ENCODE measurements at regions not wholly inside any gene's neighbourhood (a gene's known extent, or its start where the extent isn't known, plus 50 kb on each side); places are given as distances from the start of the nearest gene placed in this dataset.
"Not testable (repeated sequence)": the region's sequence is repeated elsewhere in the genome, so short reads cannot be mapped to it uniquely, and the experiment has no call there.

DNA sequence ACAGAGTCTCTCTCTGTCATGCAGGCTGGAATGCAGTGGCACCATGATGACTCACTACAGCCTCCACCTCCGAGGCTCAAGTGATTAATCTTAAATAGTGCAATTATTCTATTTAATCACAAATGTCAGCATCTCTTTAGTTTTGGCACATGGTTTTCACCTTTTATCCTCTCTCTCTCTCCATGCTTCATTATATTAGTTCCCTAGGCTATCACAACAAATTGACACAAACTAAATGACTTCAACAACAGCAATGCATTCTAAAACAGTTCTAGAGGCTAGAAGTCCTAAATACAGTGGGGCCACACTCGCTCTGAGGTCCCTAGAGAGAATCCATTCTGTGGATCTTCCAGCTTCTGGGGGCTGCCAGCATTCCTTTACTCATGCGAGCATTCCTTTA lies 178.2 kb upstream of the ZNG1F start:
- DNase-seq (ENCODE audit: low spot score): not testable (repeated sequence)

GRCh38 chr9:41361790-41362189 lies 172.7 kb upstream of the ZNG1F start:
- DNase-seq (ENCODE audit: low spot score): not testable (repeated sequence)

DNA sequence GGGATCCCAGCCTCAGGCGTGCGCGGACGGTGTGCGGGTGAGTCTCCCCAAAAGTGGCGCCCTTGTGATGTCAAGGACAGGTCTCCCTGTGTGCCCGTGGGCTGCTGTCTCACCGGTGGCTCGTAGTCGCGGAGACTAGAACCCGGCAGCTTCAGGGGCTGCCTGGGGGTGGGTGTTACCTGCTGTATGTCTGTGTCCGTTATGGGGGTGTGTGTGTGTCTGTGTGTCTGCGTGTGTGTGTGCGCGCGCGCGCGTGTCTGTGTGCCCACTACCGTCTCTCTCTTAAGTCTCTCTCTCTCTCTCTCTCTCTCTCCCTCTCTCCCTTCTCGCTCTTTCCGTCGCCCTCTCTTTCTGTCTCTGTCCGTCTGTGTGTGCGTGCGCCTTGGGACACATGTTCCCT lies 170.0 kb upstream of the ZNG1F start:
- DNase-seq (ENCODE audit: low spot score): not testable (repeated sequence)

GRCh38 chr9:41358682-41359081 lies 169.6 kb upstream of the ZNG1F start:
- DNase-seq (ENCODE audit: low spot score): peak; percentile 45

DNA sequence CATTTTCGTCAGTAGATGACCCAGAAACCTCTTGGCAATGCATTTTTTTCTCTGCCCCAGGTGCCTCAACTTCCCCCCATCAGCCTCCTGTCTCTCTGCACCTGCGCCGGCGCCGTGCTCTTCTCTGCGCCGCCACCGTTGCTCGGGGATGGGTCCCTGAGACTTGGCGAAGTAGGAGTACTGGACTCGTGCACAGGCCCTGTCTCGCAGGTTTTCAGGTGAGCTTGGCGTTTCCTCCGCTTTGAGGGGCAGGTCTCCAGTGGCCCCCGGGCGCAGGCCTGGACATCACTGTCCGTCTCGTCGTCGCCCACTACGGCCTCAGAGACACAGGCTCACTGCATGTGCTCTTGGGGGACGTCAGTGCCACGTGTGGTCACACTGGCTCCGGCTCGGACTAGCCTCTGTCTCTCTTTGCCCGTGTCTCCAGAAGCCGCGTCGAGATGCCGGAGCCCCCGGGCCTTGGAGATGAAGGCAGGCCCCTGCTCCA lies 168.8 kb upstream of the ZNG1F start:
- not testable (repeated sequence) for DNase-seq (ENCODE audit: low spot score)

- not testable (repeated sequence) for DNase-seq (ENCODE audit: low spot score)
Observed at GRCh38 chr9:41357350-41357748, 168.2 kb upstream of the ZNG1F start.

- DNase-seq (ENCODE audit: low spot score): not testable (repeated sequence)
Observed at GRCh38 chr9:41356588-41357349, 167.7 kb upstream of the ZNG1F start.

DNA sequence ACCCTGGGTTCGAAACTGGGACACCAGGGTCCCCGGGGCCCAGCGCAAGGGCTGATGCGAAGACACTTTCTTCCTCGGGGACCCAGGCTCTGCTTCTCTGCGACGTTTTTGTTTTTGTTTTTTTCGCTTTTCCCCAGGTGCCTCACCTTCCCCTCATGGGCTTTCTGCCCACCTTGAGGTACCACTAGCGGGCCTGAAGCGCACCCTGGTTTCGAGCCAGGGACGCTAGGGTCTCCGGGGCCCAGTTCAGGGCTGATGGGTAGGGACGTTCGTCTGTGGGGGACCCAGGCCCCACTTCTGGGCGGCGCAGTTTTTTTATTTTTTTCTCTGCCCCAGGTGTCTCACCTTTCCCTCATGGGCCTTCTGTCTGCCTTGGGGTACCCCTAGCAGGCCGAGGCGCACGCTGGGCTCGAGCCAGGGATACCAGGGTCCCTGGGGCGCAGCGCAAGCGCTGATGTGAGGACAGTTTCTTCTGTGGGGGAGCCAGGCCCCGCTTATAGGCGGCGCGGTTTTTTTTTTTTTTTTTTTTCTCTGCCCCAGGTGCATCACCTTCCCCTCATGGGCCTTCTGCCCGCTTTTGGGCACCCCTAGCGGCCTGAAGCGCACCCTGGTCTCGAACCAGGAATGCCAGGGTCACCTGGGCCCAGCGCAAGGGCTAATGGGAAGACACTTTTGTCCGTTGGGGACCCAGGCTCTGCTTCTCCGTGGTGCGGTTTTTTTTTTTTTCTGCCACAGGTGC lies 166.8 kb upstream of the ZNG1F start:
- not testable (repeated sequence) for DNase-seq (ENCODE audit: low spot score)

- not testable (repeated sequence) for DNase-seq (ENCODE audit: low spot score)
Observed at GRCh38 chr9:41354978-41355377, 165.9 kb upstream of the ZNG1F start.

DNA sequence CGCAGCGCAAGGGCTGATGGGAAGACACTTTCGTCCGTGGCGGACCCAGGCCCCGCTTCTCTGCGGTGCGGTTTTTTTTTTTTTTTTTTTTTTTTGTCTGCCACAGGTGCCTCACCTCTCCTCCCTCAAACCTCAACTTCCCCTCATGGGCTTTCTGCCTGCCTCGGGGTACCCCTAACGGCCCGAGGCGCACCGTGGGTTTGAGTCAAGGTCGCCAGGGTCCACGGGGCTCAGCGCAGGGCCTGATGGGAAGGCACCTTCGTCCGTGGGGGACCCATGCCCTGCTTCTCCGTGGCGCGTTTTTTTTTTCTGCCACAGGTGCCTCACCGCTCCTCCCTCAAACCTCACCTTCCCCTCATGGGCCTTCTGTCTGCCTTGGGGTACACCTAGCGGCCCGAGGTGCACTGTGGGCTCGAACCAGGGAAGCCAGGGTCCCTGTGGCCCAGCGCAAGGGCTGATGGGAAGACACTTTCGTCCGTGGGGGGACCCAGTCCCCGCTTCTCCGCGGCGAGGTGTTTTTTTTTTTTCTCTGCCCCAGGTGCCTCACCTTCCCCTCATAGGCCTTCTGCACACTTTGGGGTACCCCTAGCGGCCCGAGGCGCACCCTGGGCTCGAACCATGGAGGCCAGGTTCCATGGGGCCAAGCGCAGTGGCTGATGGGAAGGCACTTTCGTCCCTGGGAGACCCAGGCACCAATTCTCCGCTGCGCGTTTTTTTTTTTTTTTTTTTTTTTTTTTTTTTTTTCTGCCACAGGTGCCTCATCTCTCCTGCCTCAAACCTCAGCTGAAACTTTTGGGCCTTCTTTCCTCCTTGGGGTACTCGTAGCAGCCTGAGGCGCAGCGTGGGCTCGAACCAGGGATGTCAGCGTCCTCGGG lies 165.2 kb upstream of the ZNG1F start:
- DNase-seq (ENCODE audit: low spot score): not testable (repeated sequence)

- DNase-seq (ENCODE audit: low spot score): not testable (repeated sequence)
Observed at GRCh38 chr9:41353026-41353425, 163.9 kb upstream of the ZNG1F start.

GRCh38 chr9:41352390-41352789 lies 163.3 kb upstream of the ZNG1F start:
- DNase-seq (ENCODE audit: low spot score): not testable (repeated sequence)

GRCh38 chr9:41347893-41348292 lies 158.8 kb upstream of the ZNG1F start:
- DNase-seq (ENCODE audit: low spot score): not testable (repeated sequence)

GRCh38 chr9:41332562-41332961 lies 143.4 kb upstream of the ZNG1F start:
- not testable (repeated sequence) for DNase-seq (ENCODE audit: low spot score)

DNA sequence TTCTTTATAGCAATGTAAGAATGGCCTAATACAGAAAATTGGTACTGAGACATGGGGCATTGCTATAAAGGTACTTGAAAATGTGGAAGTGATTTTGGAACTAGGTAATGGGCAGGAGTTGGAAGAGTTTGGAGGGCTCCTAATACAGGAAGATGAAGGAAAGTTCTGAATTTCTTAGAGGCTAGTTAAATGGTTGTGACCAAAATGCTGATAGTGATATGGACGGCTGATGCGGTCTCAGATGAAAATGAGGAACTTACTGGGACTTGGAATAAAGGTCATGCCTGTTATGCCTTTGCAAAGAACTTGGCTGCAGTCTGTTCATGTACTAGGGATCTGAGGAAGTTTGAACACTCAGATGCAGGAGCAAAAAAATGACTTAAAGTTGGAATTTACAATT lies 132.2 kb upstream of the ZNG1F start:
- not testable (repeated sequence) for DNase-seq (ENCODE audit: low spot score)

- not testable (repeated sequence) for DNase-seq (ENCODE audit: low spot score)
Observed at GRCh38 chr9:41308953-41309352, 119.8 kb upstream of the ZNG1F start.

DNA sequence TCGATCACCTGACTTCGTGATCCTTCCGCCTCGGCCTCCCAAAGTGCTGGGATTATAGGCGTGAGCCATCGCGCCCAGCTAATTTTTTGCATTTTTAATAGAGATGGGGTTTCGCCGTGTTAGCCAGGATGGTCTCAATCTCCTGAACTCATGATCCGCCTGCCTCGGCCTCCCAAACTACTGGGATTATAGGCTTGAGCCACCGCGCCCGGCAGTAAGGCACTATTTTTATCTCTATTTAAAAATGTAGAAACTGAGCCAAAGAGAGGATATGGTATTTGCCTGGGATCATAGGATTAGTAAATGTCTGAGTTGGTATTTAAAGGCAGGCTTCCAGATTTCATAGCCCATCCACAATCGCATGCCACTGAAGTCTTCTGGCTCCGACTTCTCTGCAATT lies 96.6 kb upstream of the ZNG1F start:
- DNase-seq (ENCODE audit: low spot score): not testable (repeated sequence)

DNA sequence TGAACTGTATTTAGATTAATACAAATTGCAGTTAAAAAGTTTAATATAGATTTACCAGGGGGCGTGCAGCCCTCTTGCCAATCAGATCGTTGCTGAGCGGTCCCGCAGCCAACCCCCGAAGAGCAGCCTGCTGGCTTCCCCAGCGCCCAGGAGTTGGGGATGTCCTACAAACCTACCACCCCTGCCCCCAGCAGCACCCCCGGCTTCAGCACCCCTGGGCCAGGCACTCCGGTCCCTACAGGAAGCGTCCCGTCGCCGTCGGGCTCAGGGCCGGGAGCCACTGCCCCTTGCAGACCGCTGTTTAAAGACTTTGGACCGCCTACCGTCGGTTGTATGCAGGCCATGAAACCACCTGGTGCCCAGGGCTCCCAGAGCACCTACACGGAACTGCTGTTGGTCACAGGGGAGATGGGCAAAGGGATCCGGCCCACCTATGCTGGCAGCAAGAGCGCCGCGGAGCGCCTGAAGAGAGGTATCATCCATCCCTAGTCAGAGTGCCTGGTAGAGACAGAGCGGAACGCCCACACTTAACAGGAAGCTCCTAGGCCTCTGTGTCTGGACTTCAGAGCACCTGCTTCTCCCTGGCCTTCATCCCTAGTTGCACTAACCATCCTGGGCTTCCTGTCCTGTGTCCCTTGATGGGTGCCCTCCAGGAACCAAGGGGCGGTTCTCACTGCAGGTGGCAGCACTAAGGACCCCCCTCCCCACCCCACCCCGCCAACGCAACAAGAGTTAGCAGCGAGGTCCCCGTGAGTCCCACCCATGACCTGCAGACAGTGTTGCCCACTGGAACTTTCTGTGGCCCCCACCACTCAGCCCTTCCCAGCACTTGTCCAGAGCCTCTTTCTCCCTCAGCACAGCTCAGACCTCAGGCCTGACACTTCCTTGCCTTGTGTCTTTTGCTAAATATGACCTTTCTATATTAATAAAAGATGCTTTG lies 91.5 kb upstream of the ZNG1F start:
- DNase-seq (ENCODE audit: low spot score): not testable (repeated sequence)

DNA sequence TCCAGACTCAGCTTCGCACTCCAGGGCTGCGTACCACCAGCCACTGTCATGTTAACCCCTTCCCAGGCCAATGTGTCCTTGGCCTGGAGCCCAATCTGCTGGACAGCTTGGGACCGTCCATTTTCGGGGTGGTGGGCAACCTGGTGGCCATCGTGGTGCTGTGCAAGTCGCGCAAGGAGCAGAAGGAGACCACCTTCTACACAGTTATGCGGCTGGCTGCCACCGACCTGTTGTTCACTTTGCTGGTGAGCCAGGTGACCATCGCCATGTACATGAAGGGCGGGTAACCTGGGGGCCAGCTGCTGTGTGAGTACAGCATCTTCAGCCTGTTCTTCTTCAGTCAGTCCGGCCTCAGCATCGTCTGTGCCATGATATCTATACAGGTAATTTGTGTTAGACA lies 90.3 kb upstream of the ZNG1F start:
- not testable (repeated sequence) for DNase-seq (ENCODE audit: low spot score)

DNA sequence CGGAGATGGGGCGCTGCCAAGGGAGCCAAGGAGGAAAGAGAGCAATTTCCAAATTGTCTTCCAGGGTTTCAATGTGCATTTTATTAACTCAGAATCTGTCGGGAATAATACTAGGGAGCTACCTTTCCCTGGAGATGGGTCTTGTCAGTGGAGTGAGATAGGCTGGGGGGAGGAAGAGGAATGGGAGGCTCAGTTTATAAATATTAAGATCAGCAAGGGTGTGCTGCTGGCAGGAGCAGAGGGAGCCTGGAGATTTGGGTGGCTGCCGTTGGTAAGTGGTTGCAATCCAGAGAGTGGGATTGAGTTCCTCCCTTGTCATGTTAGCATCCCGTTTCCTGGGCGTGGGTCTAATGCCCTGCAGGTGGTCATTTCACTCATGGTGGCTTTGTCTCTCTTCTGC lies 89.9 kb upstream of the ZNG1F start:
- not testable (repeated sequence) for DNase-seq (ENCODE audit: low spot score)
